Liver (tissue), 3 donors: ENCODE measurements at regions not wholly inside any gene's neighbourhood (a gene's known extent, or its start where the extent isn't known, plus 50 kb on each side); places are given as distances from the start of the nearest gene placed in this dataset.

ENCODE experiments used
- CTCF ChIP-seq: fragments of 150-350 bp; IDR thresholded peaks from 2 replicates; pipeline ENCODE4 v1.5.1; 2017; ENCODE audit warnings: improper control_type of control experiment, low read depth, low read length; ENCODE audit not compliant: missing input control
- EGR1 ChIP-seq, 2 donors: IDR thresholded peaks; 2 replicates each; pipeline ENCODE4 v1.6.1; 2016 to 2018; ENCODE audit warnings: antibody characterized with exemption in 2 of 2, low read depth in 2 of 2
- JUND ChIP-seq, 2 donors: IDR thresholded peaks; 2 replicates each; pipeline ENCODE4 v1.6.1; 2016; ENCODE audit warnings: antibody characterized with exemption in 2 of 2
- RAD21 ChIP-seq, 2 donors: IDR thresholded peaks; 2 replicates each; pipeline ENCODE4 v1.6.1; 2016; ENCODE audit warnings: antibody characterized with exemption in 2 of 2, mild to moderate bottlenecking in 2 of 2
- REST ChIP-seq: IDR thresholded peaks from 2 replicates; pipeline ENCODE4 v1.6.1; 2016; ENCODE audit warnings: antibody characterized with exemption, mild to moderate bottlenecking
- SP1 ChIP-seq: IDR thresholded peaks from 2 replicates; pipeline ENCODE4 v1.6.1; 2018; ENCODE audit warnings: antibody characterized with exemption, mild to moderate bottlenecking
- TAF1 ChIP-seq: conservative IDR thresholded peaks from 2 replicates; pipeline ENCODE4 v1.6.1; 2016; ENCODE audit warnings: antibody characterized with exemption, mild to moderate bottlenecking
- donor health status: healthy.
- donor health status: healthy.

- TF ChIP-seq CTCF (no peak), RAD21 (IDR thresholded peaks at IDR 0.05) (no peak), REST (no peak), TAF1 (no peak), SP1 (no peak), EGR1 (IDR thresholded peaks at IDR 0.05; ENCODE audit: low read depth in 2 of 2) (no peak), JUND (IDR thresholded peaks at IDR 0.05) (no peak)
Observed at GRCh38 chr13:73697166-73697565, 437.0 kb downstream of the KLF12 start.
